Astrocyte (in vitro differentiated cells and primary cell): ENCODE measurements at regions not wholly inside any gene's neighbourhood (a gene's known extent, or its start where the extent isn't known, plus 50 kb on each side); places are given as distances from the start of the nearest gene placed in this dataset.
"Not testable (repeated sequence)": the region's sequence is repeated elsewhere in the genome, so short reads cannot be mapped to it uniquely, and the experiment has no call there.

Experiments
- DNase-seq: peaks from one replicate; pipeline ENCODE4 v3.0.0-alpha.2; 2010; ENCODE audit warnings: low read depth
- FAIRE-seq: peaks from 2 replicates; lab custom pipeline; 2011; peaks lifted over from hg19 to GRCh38; lab: Jason Lieb, UNC
- H2AFZ ChIP-seq: 2 replicates; pipeline ENCODE4 v1.6.0; 2012; ENCODE audit warnings: low read depth, low read length, inconsistent platforms
- H3K27ac ChIP-seq: 2 replicates; pipeline ENCODE4 v1.5.1; 2011; ENCODE audit warnings: low read depth, low read length, inconsistent platforms
- H3K27me3 ChIP-seq: 2 replicates; pipeline ENCODE4 v1.6.0; 2011; ENCODE audit warnings: low read length, inconsistent platforms; ENCODE audit not compliant: insufficient read depth
- H3K36me3 ChIP-seq: 2 replicates; pipeline ENCODE4 v1.5.1; 2011; ENCODE audit warnings: low read length, inconsistent platforms; ENCODE audit not compliant: insufficient read depth
- H3K4me1 ChIP-seq: 2 replicates; pipeline ENCODE4 v1.5.1; 2011; ENCODE audit warnings: low read length, inconsistent platforms; ENCODE audit not compliant: insufficient read depth
- H3K4me2 ChIP-seq: 2 replicates; pipeline ENCODE4 v1.6.0; 2012; ENCODE audit warnings: low read length, inconsistent platforms
- H3K4me3 ChIP-seq: 2 replicates; pipeline ENCODE4 v1.5.1; 2011; ENCODE audit warnings: low read depth, mild to moderate bottlenecking, low read length, inconsistent platforms; ENCODE audit not compliant: insufficient read depth
- H3K79me2 ChIP-seq: 2 replicates; pipeline ENCODE4 v1.6.0; 2012; ENCODE audit warnings: mild to moderate bottlenecking, low read length, inconsistent platforms; ENCODE audit not compliant: insufficient read depth
- H3K9ac ChIP-seq: 2 replicates; pipeline ENCODE4 v1.6.0; 2012; ENCODE audit warnings: mild to moderate bottlenecking, low read length, inconsistent platforms
- H3K9me3 ChIP-seq: 2 replicates; pipeline ENCODE4 v1.5.1; 2012; ENCODE audit warnings: low read depth, mild to moderate bottlenecking, low read length, inconsistent platforms; ENCODE audit not compliant: insufficient read depth
- H4K20me1 ChIP-seq: 2 replicates; pipeline ENCODE4 v1.6.0; 2012; ENCODE audit warnings: low read length, inconsistent platforms; ENCODE audit not compliant: insufficient read depth
- H3K27ac Mint-ChIP-seq: one replicate; pipeline ENCODE4 v1.8.0; 2021; ENCODE audit warnings: mild to moderate bottlenecking, mixed read lengths; ENCODE audit not compliant: unreplicated experiment
- H3K27me3 Mint-ChIP-seq: one replicate; pipeline ENCODE4 v1.8.0; 2021; ENCODE audit warnings: low read depth, mixed read lengths; ENCODE audit not compliant: unreplicated experiment
- H3K36me3 Mint-ChIP-seq: one replicate; pipeline ENCODE4 v1.8.0; 2021; ENCODE audit warnings: low read depth, mixed read lengths; ENCODE audit not compliant: unreplicated experiment
- H3K4me1 Mint-ChIP-seq: one replicate; pipeline ENCODE4 v1.8.0; 2021; ENCODE audit warnings: low read depth, mixed read lengths; ENCODE audit not compliant: unreplicated experiment
- H3K4me3 Mint-ChIP-seq: one replicate; pipeline ENCODE4 v1.8.0; 2021; ENCODE audit warnings: mild to moderate bottlenecking, moderate library complexity, mixed read lengths; ENCODE audit not compliant: unreplicated experiment
- H3K9me3 Mint-ChIP-seq: one replicate; pipeline ENCODE4 v1.8.0; 2021; ENCODE audit warnings: mild to moderate bottlenecking, mixed read lengths; ENCODE audit not compliant: unreplicated experiment
- EZH2 ChIP-seq: IDR thresholded peaks from 2 replicates; pipeline ENCODE4 v1.6.1; 2012; ENCODE audit warnings: mild to moderate bottlenecking, low read length, inconsistent platforms; ENCODE audit not compliant: insufficient read depth
- TF ChIP-seq, protein P1 (sequence below): IDR thresholded peaks from 2 replicates; pipeline ENCODE4 v1.5.1; 2011; ENCODE audit warnings: low read depth, mild to moderate bottlenecking, inconsistent platforms, low read length, moderate library complexity; ENCODE audit not compliant: insufficient read depth

DNA sequence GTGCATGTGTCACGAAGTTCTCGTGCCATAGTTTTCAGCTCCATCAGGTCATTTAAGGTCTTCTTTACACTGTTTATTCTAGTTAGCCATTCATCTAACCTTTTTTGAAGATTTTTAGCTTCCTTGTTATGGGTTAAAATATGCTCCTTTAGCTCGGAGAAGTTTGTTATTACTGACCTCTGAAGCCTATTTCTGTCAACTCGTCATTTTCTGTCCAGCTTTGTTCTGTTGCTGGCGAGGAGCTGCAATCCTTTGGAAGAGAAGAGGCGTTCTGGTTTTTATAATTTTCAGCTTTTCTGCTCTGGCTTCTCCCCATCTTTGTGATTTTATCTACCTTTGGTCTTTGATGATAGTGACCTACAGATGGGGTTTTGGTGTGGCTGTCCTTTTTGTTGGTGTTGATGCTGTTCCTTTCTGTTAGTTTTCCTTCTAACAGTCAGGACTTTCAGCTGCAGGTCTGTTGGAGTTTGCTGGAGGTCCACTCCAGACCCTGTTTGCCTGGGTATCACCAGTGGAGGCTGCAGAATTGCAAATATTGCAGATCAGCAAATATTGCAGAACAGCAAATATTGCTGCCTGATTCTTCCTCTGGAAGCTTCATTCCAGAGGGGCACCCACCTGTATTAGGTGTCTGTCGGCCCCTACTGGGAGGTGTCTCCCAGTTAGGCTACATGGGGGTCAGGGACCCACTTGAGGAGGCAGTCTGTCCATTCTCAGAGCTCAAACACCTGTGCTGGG lies 157.7 kb upstream of the ITGA6 start:
- not testable (repeated sequence) for H3K4me1 ChIP-seq, H3K9ac ChIP-seq, H3K9me3 Mint-ChIP-seq, H3K4me2 ChIP-seq, H3K79me2 ChIP-seq, H3K36me3 Mint-ChIP-seq, DNase-seq, H3K27me3 Mint-ChIP-seq, H3K36me3 ChIP-seq, H3K9me3 ChIP-seq, H3K4me3 Mint-ChIP-seq, H2AFZ ChIP-seq, H3K27me3 ChIP-seq, H3K4me3 ChIP-seq, H3K4me1 Mint-ChIP-seq, H3K27ac ChIP-seq, FAIRE-seq, H3K27ac Mint-ChIP-seq, H4K20me1 ChIP-seq

DNA sequence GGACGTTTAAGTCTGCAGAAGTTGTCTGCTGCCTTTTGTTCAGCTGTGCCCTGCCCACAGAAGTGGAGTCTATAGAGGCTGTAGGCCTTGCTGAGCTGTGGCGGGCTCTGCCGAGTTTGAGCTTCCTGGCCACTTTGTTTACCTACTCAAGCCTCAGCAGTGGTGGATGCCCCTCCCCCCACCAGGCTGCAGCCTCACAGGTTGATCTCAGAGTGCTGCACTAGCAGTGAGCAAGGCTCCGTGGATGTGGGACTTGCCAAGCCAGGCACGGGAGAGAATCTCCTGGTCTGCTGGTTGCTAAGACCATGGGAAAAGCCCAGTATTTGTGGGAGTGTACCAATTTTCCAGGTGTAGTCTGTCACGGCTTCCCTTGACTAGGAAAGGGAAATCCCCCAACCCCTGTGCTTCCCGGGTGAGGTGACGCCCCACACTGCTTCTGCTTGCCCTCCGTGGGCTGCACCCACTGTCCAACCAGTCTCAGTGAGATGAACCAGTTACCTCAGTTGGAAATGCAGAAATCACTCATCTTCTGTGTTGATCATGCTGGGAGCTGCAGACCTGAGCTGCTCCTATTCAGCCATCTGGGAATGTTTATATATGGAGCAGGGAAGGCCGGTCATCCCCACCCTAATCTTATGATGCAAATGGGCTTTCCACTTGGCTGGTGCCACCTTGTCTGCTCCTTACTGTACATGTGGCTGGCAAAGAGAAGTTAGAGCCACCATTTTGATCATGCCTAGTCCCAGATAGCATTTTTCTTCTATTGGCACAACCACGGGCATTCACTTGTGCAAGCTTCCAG lies 156.9 kb upstream of the ITGA6 start:
- Histone ChIP-seq H3K36me3 (no peaks in the 10 kb centered on the region), H2AFZ (no peak overlapping the region), H3K9ac (no peak overlapping the region), H4K20me1 (no peaks in the 10 kb centered on the region), H3K4me2 (no peak overlapping the region), H3K79me2 (no peaks in the 10 kb centered on the region), H3K27ac (no peak overlapping the region), H3K27me3 (no peaks in the 10 kb centered on the region), H3K9me3 (no peaks in the 10 kb centered on the region), H3K4me1 (peaks cover 3% of the 10 kb centered on the region), H3K4me3 (no peak overlapping the region)
- H3K27ac Mint-ChIP-seq: no peak overlapping the region
- DNase-seq: no peak
- no peaks in the 10 kb centered on the region for H3K36me3 Mint-ChIP-seq
- peaks cover 8% of the 10 kb centered on the region for H3K4me1 Mint-ChIP-seq
- no peak for FAIRE-seq
- H3K9me3 Mint-ChIP-seq: peaks cover 5% of the 10 kb centered on the region
- no peak overlapping the region for H3K4me3 Mint-ChIP-seq
- no peaks in the 10 kb centered on the region for H3K27me3 Mint-ChIP-seq
- TF ChIP-seq, protein P1, sequence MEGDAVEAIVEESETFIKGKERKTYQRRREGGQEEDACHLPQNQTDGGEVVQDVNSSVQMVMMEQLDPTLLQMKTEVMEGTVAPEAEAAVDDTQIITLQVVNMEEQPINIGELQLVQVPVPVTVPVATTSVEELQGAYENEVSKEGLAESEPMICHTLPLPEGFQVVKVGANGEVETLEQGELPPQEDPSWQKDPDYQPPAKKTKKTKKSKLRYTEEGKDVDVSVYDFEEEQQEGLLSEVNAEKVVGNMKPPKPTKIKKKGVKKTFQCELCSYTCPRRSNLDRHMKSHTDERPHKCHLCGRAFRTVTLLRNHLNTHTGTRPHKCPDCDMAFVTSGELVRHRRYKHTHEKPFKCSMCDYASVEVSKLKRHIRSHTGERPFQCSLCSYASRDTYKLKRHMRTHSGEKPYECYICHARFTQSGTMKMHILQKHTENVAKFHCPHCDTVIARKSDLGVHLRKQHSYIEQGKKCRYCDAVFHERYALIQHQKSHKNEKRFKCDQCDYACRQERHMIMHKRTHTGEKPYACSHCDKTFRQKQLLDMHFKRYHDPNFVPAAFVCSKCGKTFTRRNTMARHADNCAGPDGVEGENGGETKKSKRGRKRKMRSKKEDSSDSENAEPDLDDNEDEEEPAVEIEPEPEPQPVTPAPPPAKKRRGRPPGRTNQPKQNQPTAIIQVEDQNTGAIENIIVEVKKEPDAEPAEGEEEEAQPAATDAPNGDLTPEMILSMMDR: no peak
- TF ChIP-seq EZH2: no peak

DNA sequence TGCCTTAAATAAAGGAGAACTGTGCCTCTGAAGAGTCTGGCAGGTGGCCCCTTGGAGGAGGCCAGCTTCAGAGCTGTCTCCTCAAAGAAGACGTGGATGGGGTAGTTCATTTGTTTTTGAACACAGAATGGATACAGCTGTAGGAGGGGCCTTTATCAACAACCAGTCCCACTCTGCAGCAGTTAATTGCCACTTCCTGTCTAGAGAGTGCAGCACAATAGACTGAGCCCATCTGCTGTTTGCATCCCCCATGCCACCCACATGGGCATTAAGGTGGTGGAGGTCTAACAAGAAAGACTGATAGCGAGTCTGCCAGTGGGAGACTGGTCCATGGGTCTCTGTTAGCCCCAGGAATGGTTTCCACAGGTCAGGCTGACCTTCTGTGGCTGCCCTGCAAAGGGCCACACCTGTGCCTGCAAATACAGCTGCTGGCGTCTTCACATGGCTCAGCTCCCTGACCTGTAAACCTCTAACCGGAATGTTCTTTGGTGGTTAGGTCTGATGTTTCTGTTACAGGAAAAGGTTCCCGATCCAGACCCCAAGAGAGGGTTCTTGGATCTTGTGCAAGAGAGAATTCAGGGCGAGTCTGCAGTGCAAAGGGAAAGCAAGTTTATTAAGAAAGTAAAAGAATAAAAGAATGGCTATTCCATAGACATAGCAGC lies 153.3 kb upstream of the ITGA6 start:
- no peak overlapping the region for H3K4me3 ChIP-seq
- no peak overlapping the region for H2AFZ ChIP-seq
- no peak overlapping the region for H3K4me3 Mint-ChIP-seq
- H4K20me1 ChIP-seq: no peaks in the 10 kb centered on the region
- no peak for FAIRE-seq
- H3K36me3 ChIP-seq: no peaks in the 10 kb centered on the region
- no peak overlapping the region for H3K9ac ChIP-seq
- no peaks in the 10 kb centered on the region for H3K79me2 ChIP-seq
- no peak for DNase-seq
- peaks cover 10% of the 10 kb centered on the region for H3K4me1 Mint-ChIP-seq
- H3K27me3 Mint-ChIP-seq: no peaks in the 10 kb centered on the region
- TF ChIP-seq EZH2: no peak
- TF ChIP-seq, protein P1: no peak
- H3K9me3 Mint-ChIP-seq: peaks cover 7% of the 10 kb centered on the region
- H3K9me3 ChIP-seq: no peaks in the 10 kb centered on the region
- H3K27ac ChIP-seq: no peak overlapping the region
- peaks cover 3% of the 10 kb centered on the region for H3K4me1 ChIP-seq
- no peak overlapping the region for H3K27ac Mint-ChIP-seq
- no peaks in the 10 kb centered on the region for H3K27me3 ChIP-seq
- no peak overlapping the region for H3K4me2 ChIP-seq
- H3K36me3 Mint-ChIP-seq: peaks cover 2% of the 10 kb centered on the region
